NCI-H524 treated with DMSO at 0.1 percent for 48 hours (cell line): ENCODE measurements at regions not wholly inside any gene's neighbourhood (a gene's known extent, or its start where the extent isn't known, plus 50 kb on each side); places are given as distances from the start of the nearest gene placed in this dataset.
"Not testable (repeated sequence)": the region's sequence is repeated elsewhere in the genome, so short reads cannot be mapped to it uniquely, and the experiment has no call there.

ENCODE experiments used
- DNase-seq: peaks from one replicate; lab custom pipeline; 2025; lab: John Stamatoyannopoulos, UW

GRCh38 chr5:8811581-8811980 is 734.3 kb downstream of the SEMA5A start:
- DNase-seq, result no peak

GRCh38 chr5:8813180-8813579 is 732.7 kb downstream of the SEMA5A start:
- DNase-seq, result no peak

GRCh38 chr5:8814105-8814504 is 731.8 kb downstream of the SEMA5A start:
- no peak for DNase-seq

- DNase-seq, result no peak
Measured at GRCh38 chr5:8824371-8824770, 721.5 kb downstream of the SEMA5A start.

GRCh38 chr5:8825139-8825757 is 720.6 kb downstream of the SEMA5A start:
- no peak for DNase-seq

DNA sequence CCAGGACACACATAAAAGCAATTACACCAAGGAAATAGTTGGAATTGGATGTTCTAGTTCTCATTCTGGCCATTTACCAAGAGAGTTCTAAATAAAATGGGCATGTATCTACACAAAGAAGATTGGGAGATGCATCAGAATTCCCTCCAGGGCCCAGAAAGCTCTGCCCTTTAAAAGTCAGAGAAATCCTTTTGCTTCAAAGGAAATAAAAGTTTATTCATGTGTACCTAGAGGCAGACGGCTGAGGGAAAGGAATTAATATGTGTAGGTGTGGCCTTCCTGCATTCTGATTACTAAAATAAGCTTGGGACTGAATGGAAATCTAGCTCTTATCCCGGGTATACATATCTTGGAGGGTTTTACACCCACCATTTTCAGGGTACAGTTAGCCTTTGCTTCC is 719.4 kb downstream of the SEMA5A start:
- DNase-seq, result no peak

DNA sequence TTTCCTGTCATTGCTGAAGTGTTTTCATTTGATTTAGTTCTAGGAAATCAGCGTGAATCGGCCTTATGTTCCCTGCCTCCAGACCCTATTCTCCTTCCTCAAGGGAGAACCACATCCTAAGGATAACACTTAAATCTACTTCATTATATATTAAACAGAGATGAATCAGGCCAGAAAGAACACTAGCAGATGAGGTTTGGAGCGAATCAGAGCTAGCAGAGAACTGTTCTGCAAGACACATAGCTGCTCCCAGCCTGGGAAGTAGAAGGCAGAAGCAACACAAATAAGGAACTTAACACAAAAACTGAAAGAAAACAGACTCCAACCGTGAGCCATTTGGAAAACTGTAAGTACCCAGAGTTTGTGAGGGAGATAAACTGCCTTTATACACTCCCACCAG is 718.2 kb downstream of the SEMA5A start:
- DNase-seq, result no peak

DNA sequence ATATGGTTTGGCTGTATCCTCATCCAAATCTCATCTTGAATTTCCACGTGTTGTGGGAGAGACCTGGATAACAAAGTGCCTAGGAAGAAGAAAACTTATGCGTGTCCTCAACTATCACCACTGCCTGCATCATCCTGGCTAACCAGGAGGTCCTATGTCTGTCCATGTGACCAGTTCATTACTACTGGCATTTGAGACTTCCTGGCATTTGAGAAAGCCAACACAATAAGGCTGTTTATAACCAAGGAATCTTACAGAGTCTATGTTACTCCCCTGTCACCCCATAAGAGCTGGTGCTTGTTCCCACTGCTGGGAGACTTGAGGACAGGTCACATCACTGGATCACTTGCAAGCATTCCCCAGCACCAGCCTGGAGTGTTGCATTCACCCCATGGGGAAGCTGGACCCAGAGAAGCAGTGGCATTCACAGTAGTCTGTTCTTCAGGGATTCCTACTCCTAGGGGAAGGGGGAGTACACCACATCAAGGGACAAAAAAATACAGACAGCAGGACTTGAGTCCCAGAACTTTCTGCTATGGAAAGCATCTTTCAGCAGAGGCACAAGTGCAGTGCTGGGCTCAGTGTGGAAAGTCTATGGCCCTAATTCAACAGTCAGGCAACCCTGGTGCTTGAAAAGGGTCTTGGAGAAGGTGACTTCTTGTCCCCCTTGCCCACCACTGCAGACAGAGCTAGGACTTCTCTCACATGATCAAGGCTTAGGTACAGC is 717.1 kb downstream of the SEMA5A start:
- DNase-seq, result no peak

GRCh38 chr5:8829323-8830029 is 716.4 kb downstream of the SEMA5A start:
- no peak for DNase-seq

- no peak for DNase-seq
Measured at GRCh38 chr5:8831251-8831650, 714.6 kb downstream of the SEMA5A start.

GRCh38 chr5:8831854-8832253 is 714.0 kb downstream of the SEMA5A start:
- no peak for DNase-seq

DNA sequence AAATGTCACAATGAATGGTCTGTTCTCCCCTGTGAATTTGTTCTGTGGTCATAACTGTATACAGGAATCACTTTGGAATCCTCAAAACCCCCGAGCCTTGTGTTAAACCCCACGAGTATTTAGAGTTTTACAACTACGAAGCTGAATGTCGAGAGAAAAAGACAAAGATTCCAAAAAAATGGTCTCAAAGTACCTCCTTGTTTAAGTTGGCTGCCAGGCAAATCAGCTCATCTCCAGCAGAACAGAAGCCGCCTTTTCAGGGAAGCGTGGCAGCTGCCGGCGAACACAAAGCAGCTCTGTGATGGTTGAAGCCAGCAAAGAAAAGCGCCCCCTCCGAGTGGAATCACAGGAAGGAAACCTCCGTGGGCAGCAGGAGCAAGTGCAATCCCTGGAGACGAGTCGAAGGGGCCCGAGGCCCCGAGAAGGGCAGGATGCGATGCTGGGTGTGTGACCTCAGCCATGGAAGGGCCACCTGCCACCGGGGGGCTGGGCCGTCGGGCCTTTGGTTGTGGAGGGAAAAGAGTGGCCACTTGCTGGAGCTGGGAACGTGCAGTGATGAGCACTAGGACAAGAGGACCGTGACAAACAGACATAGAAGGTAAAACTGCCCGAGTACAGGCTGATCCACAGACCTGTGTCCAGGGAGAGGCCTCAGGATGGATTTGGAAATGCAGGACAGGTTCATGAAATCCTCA is 706.4 kb downstream of the SEMA5A start:
- DNase-seq, result no peak

DNA sequence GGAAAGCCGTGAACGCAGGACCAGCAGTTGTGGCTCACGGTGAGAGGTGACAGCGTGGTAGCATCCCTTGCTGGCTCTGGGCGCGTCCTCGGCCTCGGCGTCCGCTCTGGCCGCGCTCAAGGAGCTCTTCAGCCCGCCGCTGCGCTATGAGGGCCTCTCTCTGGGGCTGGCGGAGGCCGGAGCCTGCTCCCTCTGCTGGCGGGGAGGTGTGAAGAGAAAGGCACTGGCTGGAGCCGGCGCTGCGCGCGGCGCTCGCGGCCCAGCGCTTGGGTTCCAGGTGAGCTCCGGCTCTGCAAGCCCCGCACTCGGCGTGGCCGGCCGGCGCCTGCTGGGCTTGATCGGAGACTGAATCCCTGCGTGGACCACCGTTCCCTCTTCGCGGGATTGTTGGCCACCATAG is 705.6 kb downstream of the SEMA5A start:
- DNase-seq, result no peak

DNA sequence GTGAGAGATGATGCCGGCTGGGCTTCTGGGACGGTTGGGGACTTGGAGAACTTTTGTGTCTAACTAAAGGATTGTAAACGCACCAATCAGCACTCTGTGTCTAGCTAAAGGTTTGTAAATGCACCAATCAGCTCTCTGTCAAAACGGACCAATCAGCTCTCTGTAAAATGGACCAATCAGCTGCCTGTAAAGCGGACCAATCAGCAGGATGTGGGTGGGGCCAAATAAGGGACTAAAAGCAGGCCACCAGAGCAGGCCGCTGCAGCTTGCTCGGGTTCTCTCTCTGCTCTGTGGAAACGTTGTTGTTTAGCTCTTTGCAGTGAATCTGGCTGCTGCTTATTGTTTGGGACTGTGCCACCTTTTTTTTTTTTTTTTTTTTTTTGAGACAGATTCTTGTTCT is 705.1 kb downstream of the SEMA5A start:
- not testable (repeated sequence) for DNase-seq

GRCh38 chr5:8842971-8843551 is 702.8 kb downstream of the SEMA5A start:
- DNase-seq, result no peak

DNA sequence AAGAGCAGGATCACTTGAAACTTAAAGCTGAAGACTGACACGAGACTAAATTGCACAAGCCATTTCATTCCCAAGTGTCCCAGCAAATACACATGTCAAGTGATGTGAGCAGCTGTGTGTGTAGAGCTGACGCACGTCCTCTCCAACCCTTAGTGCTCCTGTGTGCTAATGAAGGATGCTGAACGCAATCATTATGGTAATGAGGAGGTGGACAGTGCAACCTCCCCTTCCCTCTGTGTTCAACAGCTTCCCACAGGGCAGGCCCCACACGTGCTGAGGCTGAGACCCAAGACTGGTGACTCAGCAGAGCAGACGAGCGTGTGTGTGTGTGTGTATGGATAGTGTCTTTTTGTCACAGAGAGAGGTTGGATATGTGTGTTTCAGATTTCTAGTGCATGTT is 702.1 kb downstream of the SEMA5A start:
- no peak for DNase-seq

DNA sequence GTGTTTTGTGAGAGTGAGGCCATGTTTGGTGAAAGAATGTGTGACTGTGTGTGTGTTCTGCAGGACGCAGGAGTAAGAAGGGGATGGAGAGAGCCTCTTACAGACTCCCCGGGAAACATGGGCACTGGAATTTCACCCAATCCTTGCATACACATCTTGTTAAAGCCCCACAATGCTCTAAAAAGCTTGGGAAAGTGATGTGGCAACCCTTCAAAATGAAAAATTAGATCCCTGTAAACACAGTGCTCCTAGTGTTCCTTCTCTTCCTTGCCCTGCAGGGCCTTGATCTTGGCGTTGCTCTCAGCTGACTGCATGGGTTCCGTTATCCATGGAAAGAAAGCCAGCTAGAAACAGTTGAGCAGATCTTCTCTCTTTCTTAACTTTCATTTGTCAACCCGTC is 701.7 kb downstream of the SEMA5A start:
- no peak for DNase-seq

GRCh38 chr5:8844847-8845246 is 701.0 kb downstream of the SEMA5A start:
- no peak for DNase-seq

DNA sequence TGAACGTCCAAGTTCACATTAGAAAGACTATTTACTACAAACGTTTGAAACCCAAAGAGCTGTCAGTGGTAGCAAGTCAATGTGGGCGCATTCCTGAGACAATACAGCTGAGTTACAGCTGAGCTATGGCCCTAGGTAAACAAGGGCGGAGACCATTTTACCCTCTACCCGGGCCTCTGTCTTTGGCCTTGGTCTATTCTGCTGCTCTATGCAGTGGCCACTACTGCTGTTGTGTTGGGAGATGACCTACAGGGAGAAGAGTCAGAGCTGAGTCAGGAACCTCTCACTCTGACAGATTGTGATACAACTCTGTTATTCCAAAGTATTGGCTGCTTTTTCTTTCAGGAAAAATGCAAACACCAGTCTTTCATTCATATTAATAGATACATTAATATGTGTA is 700.6 kb downstream of the SEMA5A start:
- no peak for DNase-seq

DNA sequence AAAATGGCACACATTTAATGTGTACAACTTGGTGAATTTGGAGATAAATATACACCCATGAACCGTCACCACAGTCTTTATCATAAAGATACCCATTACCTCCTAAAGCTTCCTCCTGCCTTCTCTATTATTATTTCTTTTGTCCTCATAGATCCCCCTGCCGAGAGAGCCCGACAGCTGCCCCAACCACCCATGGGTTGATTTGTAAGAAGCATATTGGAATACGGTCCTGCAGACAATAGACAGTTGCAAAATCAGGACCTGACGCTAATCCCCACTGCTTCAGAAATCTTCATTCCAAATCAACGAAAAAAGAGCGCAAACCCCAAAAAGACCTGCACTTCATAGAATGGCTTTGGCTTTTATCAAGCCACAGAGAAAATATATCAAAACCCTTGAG is 697.5 kb downstream of the SEMA5A start:
- no peak for DNase-seq

DNA sequence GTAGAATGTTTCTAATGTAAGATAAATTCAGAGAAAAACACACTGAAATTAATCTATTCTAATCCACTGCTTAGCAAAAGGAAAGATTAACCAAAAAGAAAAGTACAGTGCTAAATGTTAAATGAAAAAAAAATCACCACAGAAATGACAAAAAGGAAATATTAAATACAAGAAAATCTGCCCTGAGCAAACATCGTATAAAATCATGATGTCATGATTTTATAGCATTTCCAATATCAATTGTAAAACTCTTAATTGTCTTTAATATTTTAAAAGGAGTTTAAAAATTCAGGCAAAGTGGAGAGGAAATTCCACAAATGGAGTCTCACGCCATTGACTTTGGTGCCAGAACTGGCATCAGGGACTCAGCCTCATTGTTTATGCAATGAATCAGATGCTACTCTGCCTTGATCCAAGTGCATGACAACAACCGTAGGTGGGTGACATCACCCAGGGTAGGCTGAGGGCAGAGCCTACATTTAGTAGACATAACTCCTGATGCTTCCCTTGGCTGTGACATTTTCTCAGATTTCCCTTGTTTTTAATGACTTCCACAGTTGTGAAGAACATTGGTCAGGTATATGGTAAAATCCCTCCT is 696.8 kb downstream of the SEMA5A start:
- no peak for DNase-seq

- DNase-seq, result no peak
Measured at GRCh38 chr5:8851101-8851500, 694.8 kb downstream of the SEMA5A start.
